ENCODE measurements at regions not wholly inside any gene's neighbourhood (a gene's known extent, or its start where the extent isn't known, plus 50 kb on each side); places are given as distances from the start of the nearest gene placed in this dataset.
"Not testable (repeated sequence)": the region's sequence is repeated elsewhere in the genome, so short reads cannot be mapped to it uniquely, and the experiment has no call there.

DNA sequence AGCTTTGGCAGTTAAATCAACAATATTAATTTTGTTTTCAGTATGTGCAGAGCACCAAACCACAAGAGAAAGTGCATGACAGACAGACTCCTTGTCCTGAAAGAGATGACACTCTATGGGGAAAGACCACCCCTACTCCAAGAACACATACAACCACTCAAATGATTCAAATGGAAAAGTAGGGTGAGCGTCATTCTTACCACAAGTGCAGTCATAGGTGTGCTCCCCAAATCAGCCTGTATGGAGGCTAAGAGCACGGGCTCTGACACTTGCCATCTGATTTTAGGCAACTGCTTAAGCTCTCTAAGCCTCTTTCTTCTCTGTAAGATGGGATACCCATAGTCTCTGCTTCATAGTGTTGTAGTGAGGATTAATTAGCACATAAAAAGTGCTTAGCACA, 56.7 kb upstream of the TERB2 start:
- H3K27ac ChIP-seq (ENCODE audit: insufficient read length, low read depth, low read length); H2BK5ac ChIP-seq (ENCODE audit: insufficient read length, low read length); H3K27ac Mint-ChIP-seq; H3K27me3 ChIP-seq (ENCODE audit: insufficient read depth, low read length); H3K4me1 Mint-ChIP-seq; H3T11ph ChIP-seq (ENCODE audit: low read length); H3K23me2 ChIP-seq (ENCODE audit: insufficient read length, low read depth, low read length, poor library complexity, severe bottlenecking); H3K9me3 Mint-ChIP-seq; H4K8ac ChIP-seq (replicated peaks; ENCODE audit: insufficient read length, low read depth, low read length); DNase-seq; H3K79me2 ChIP-seq (ENCODE audit: insufficient read depth, low read length); H3K27me3 Mint-ChIP-seq (ENCODE audit: low read depth); H3K9ac ChIP-seq (ENCODE audit: extremely low read depth, insufficient read length, low read length); H3K36me3 Mint-ChIP-seq (ENCODE audit: insufficient read depth in 1 of 3, low read depth in 3 of 3); H4K5ac ChIP-seq (ENCODE audit: insufficient read length, low read depth, low read length); H3K9me3 ChIP-seq (ENCODE audit: control insufficient read depth, low read depth, low read length); H3K23ac ChIP-seq (ENCODE audit: insufficient read length, low read depth, low read length); H3K4me2 ChIP-seq (ENCODE audit: insufficient read depth, insufficient read length, low read length); H4K91ac ChIP-seq (ENCODE audit: insufficient read length, low read depth, low read length); H3K14ac ChIP-seq (ENCODE audit: insufficient read depth, low read length); H2AK5ac ChIP-seq (ENCODE audit: insufficient read length, low read length); H3K4me3 Mint-ChIP-seq; H2BK12ac ChIP-seq (ENCODE audit: insufficient read length, low read depth, low read length); H4K20me1 ChIP-seq (ENCODE audit: control insufficient read depth, insufficient read depth, insufficient read length); H2AFZ ChIP-seq (ENCODE audit: low read length); H3K4me1 ChIP-seq (ENCODE audit: insufficient read depth, low read length); H2BK20ac ChIP-seq (ENCODE audit: low read depth, low read length, poor library complexity, severe bottlenecking); H3K56ac ChIP-seq (ENCODE audit: insufficient read length, low read depth, low read length); H3K18ac ChIP-seq (ENCODE audit: insufficient read length, low read depth, low read length); H2BK15ac ChIP-seq (ENCODE audit: low read depth, low read length); H3K4ac ChIP-seq (ENCODE audit: low read depth, low read length); H2BK120ac ChIP-seq (ENCODE audit: low read depth, low read length, poor library complexity, severe bottlenecking); H3K79me1 ChIP-seq (ENCODE audit: insufficient read depth, low read depth, low read length, poor library complexity, severe bottlenecking): not testable (repeated sequence)
- WGBS (ENCODE audit: extremely low coverage, insufficient read length, low lambda C conversion rate): no CpG with 5 or more reads among the region's 2 CpGs

DNA sequence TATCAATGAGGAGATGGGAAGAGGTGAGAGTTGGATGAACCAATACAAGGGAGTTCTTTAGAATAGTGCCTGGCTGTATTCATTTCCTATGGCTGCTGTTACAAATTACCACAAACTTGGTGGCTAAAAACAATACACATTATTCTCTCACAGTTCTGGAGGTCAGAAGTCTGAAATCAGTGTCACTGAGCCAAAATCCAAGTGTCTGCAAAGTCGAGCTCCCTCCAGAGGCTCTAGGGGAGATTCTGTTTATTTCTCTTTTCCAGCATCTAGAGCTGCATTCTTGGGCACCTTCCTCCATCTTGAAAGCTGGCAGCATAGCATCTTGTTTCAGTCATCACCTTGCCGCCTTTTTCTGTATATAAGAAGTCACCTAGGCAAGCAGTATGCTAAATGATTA, 55.7 kb upstream of the TERB2 start:
- H3K79me1 ChIP-seq (ENCODE audit: insufficient read depth, low read depth, low read length, poor library complexity, severe bottlenecking); H3K27ac Mint-ChIP-seq; H4K20me1 ChIP-seq (ENCODE audit: control insufficient read depth, insufficient read depth, insufficient read length); H3K9me3 Mint-ChIP-seq; H3K27ac ChIP-seq (ENCODE audit: insufficient read length, low read depth, low read length); H2AFZ ChIP-seq (ENCODE audit: low read length); H3K9ac ChIP-seq (ENCODE audit: extremely low read depth, insufficient read length, low read length); H3K56ac ChIP-seq (ENCODE audit: insufficient read length, low read depth, low read length); H4K5ac ChIP-seq (ENCODE audit: insufficient read length, low read depth, low read length); H3K27me3 ChIP-seq (ENCODE audit: insufficient read depth, low read length); H3K4me2 ChIP-seq (ENCODE audit: insufficient read depth, insufficient read length, low read length); H3K23ac ChIP-seq (ENCODE audit: insufficient read length, low read depth, low read length); H3K4me1 Mint-ChIP-seq; H3K4me3 Mint-ChIP-seq; H3K9me3 ChIP-seq (ENCODE audit: control insufficient read depth, low read depth, low read length); H2BK120ac ChIP-seq (ENCODE audit: low read depth, low read length, poor library complexity, severe bottlenecking); H2BK15ac ChIP-seq (ENCODE audit: low read depth, low read length); H2BK5ac ChIP-seq (ENCODE audit: insufficient read length, low read length); H3K4me1 ChIP-seq (ENCODE audit: insufficient read depth, low read length); H4K91ac ChIP-seq (ENCODE audit: insufficient read length, low read depth, low read length); DNase-seq; H3K36me3 Mint-ChIP-seq (ENCODE audit: insufficient read depth in 1 of 3, low read depth in 3 of 3); H3K27me3 Mint-ChIP-seq (ENCODE audit: low read depth); H3K18ac ChIP-seq (ENCODE audit: insufficient read length, low read depth, low read length); H2AK5ac ChIP-seq (ENCODE audit: insufficient read length, low read length); H3K23me2 ChIP-seq (ENCODE audit: insufficient read length, low read depth, low read length, poor library complexity, severe bottlenecking); H3K79me2 ChIP-seq (ENCODE audit: insufficient read depth, low read length); H4K8ac ChIP-seq (replicated peaks; ENCODE audit: insufficient read length, low read depth, low read length); H3K14ac ChIP-seq (ENCODE audit: insufficient read depth, low read length); H3K4ac ChIP-seq (ENCODE audit: low read depth, low read length); H2BK20ac ChIP-seq (ENCODE audit: low read depth, low read length, poor library complexity, severe bottlenecking); H2BK12ac ChIP-seq (ENCODE audit: insufficient read length, low read depth, low read length); H3T11ph ChIP-seq (ENCODE audit: low read length): not testable (repeated sequence)
- WGBS (ENCODE audit: extremely low coverage, insufficient read length, low lambda C conversion rate): no CpG with 5 or more reads among the region's 2 CpGs

DNA sequence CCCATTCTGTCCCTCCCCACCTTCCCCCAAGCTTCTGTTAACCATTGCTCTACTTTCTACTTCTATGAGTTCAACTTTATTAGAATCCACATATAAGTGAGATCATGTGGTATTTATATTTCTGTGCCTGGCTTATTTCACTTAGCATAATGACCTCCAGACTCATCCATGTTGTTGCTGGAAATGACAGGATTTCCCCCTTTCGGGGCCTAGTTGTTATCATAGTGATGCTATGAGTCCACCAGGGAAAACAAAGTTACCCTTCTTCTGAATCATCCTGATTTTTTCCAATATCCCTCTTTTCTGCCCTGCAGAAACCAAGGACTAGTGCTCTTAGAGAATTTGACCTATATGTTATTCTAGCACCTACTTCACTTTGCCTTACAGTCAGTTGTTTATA, 53.2 kb upstream of the TERB2 start:
- not testable (repeated sequence) for H3K4me1 ChIP-seq (ENCODE audit: insufficient read depth, low read length); H2BK120ac ChIP-seq (ENCODE audit: low read depth, low read length, poor library complexity, severe bottlenecking); H2AK5ac ChIP-seq (ENCODE audit: insufficient read length, low read length); H3K36me3 Mint-ChIP-seq (ENCODE audit: insufficient read depth in 1 of 3, low read depth in 3 of 3); H2BK5ac ChIP-seq (ENCODE audit: insufficient read length, low read length); H3K18ac ChIP-seq (ENCODE audit: insufficient read length, low read depth, low read length); H3K23ac ChIP-seq (ENCODE audit: insufficient read length, low read depth, low read length); H3K23me2 ChIP-seq (ENCODE audit: insufficient read length, low read depth, low read length, poor library complexity, severe bottlenecking); H4K91ac ChIP-seq (ENCODE audit: insufficient read length, low read depth, low read length); H4K20me1 ChIP-seq (ENCODE audit: control insufficient read depth, insufficient read depth, insufficient read length); H2BK20ac ChIP-seq (ENCODE audit: low read depth, low read length, poor library complexity, severe bottlenecking); H4K5ac ChIP-seq (ENCODE audit: insufficient read length, low read depth, low read length); H3K4me2 ChIP-seq (ENCODE audit: insufficient read depth, insufficient read length, low read length); H3T11ph ChIP-seq (ENCODE audit: low read length); H3K9me3 ChIP-seq (ENCODE audit: control insufficient read depth, low read depth, low read length); H2AFZ ChIP-seq (ENCODE audit: low read length); H3K9ac ChIP-seq (ENCODE audit: extremely low read depth, insufficient read length, low read length); H4K8ac ChIP-seq (replicated peaks; ENCODE audit: insufficient read length, low read depth, low read length); H2BK15ac ChIP-seq (ENCODE audit: low read depth, low read length); H3K4me3 Mint-ChIP-seq; DNase-seq; H3K27me3 ChIP-seq (ENCODE audit: insufficient read depth, low read length); H3K14ac ChIP-seq (ENCODE audit: insufficient read depth, low read length); H3K9me3 Mint-ChIP-seq; H3K56ac ChIP-seq (ENCODE audit: insufficient read length, low read depth, low read length); H3K4me1 Mint-ChIP-seq; H2BK12ac ChIP-seq (ENCODE audit: insufficient read length, low read depth, low read length); H3K79me1 ChIP-seq (ENCODE audit: insufficient read depth, low read depth, low read length, poor library complexity, severe bottlenecking); H3K27ac ChIP-seq (ENCODE audit: insufficient read length, low read depth, low read length); H3K4ac ChIP-seq (ENCODE audit: low read depth, low read length); H3K79me2 ChIP-seq (ENCODE audit: insufficient read depth, low read length); H3K27me3 Mint-ChIP-seq (ENCODE audit: low read depth); H3K27ac Mint-ChIP-seq
- no CpG with 5 or more reads among the region's 1 CpG for WGBS (ENCODE audit: extremely low coverage, insufficient read length, low lambda C conversion rate)
